ENCODE measurements at regions not wholly inside any gene's neighbourhood (a gene's known extent, or its start where the extent isn't known, plus 50 kb on each side); places are given as distances from the start of the nearest gene placed in this dataset.

- DNase-seq (ENCODE audit: extremely low read depth, low read depth): no peak
- no peak for TF ChIP-seq CTCF (IDR thresholded peaks at IDR 0.05; ENCODE audit: low read depth, low read length, missing control alignments)
Measured at GRCh38 chr16:9380221-9380620, 288.8 kb downstream of the HAPSTR1 start.

GRCh38 chr16:9381399-9381798 lies 290.0 kb downstream of the HAPSTR1 start:
- TF ChIP-seq CTCF (IDR thresholded peaks at IDR 0.05; ENCODE audit: low read depth, low read length, missing control alignments): no peak
- no peak overlapping the region for H3K4me3 ChIP-seq (replicated peaks; ENCODE audit: low read depth, low read length)
- DNase-seq (ENCODE audit: extremely low read depth, low read depth): no peak

More at GRCh38 chr16:9380221-9380620, 288.8 kb downstream of the HAPSTR1 start:
- H3K4me3 ChIP-seq (replicated peaks; ENCODE audit: low read depth, low read length): no peak overlapping the region

- no peak overlapping the region for H3K4me3 ChIP-seq (replicated peaks; ENCODE audit: low read depth, low read length)
- TF ChIP-seq CTCF (IDR thresholded peaks at IDR 0.05; ENCODE audit: low read depth, low read length, missing control alignments): no peak
- no peak for DNase-seq (ENCODE audit: extremely low read depth, low read depth)
Measured at GRCh38 chr16:9381905-9382304, 290.5 kb downstream of the HAPSTR1 start.

GRCh38 chr16:9383281-9383680 lies 291.8 kb downstream of the HAPSTR1 start:
- no peak for TF ChIP-seq CTCF (IDR thresholded peaks at IDR 0.05; ENCODE audit: low read depth, low read length, missing control alignments)
- H3K4me3 ChIP-seq (replicated peaks; ENCODE audit: low read depth, low read length): no peak overlapping the region
- no peak for DNase-seq (ENCODE audit: extremely low read depth, low read depth)

- DNase-seq (ENCODE audit: extremely low read depth, low read depth): no peak
- no peak overlapping the region for H3K4me3 ChIP-seq (replicated peaks; ENCODE audit: low read depth, low read length)
- no peak for TF ChIP-seq CTCF (IDR thresholded peaks at IDR 0.05; ENCODE audit: low read depth, low read length, missing control alignments)
Measured at GRCh38 chr16:9384141-9384540, 292.7 kb downstream of the HAPSTR1 start.

- H3K4me3 ChIP-seq (replicated peaks; ENCODE audit: low read depth, low read length): no peak overlapping the region
- DNase-seq (ENCODE audit: extremely low read depth, low read depth): no peak
- TF ChIP-seq CTCF (IDR thresholded peaks at IDR 0.05; ENCODE audit: low read depth, low read length, missing control alignments): no peak
Measured at GRCh38 chr16:9389543-9390207, 298.2 kb downstream of the HAPSTR1 start.

GRCh38 chr16:9392956-9393355 lies 301.5 kb downstream of the HAPSTR1 start:
- no peak for TF ChIP-seq CTCF (IDR thresholded peaks at IDR 0.05; ENCODE audit: low read depth, low read length, missing control alignments)
- H3K4me3 ChIP-seq (replicated peaks; ENCODE audit: low read depth, low read length): no peak overlapping the region
- DNase-seq (ENCODE audit: extremely low read depth, low read depth): no peak
